ENCODE measurements at regions not wholly inside any gene's neighbourhood (a gene's known extent, or its start where the extent isn't known, plus 50 kb on each side); places are given as distances from the start of the nearest gene placed in this dataset.
"Not testable (repeated sequence)": the region's sequence is repeated elsewhere in the genome, so short reads cannot be mapped to it uniquely, and the experiment has no call there.

DNA sequence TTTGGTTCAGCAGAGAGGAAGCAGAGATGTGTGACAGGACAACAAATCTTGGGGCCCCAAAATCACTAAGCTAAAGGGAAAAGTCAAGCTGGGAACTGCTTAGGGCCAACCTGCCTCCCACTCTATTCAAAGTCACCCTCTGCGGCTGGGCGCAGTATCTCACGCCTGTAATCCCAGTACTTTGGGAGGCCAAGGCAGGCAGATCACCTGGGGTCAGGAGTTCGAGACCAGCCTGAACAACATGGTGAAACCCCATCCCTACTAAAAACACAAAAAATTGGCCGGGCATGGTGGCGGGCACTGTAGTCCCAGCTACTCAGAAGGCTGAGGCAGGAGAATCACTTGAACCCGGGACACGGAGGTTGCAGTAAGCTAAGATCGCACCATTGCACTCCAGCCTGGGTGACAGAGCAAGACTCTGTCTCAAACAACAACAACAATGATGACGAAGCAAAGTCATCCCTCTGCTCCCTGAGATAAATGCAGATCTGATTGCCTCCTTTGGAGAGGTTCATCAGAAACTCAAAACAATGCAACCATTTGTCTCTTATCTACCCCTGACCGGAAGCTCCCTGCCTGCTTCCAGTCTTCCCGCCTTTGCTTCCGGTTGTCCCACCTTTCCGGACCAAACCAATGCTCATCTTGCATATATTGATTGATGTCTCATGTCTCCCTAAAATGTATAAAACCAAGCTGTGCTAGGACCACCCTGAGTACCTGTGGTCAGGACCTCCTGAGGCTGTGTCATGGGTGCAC is 136.4 kb upstream of the AFDN start:
- DNase-seq: not testable (repeated sequence)

DNA sequence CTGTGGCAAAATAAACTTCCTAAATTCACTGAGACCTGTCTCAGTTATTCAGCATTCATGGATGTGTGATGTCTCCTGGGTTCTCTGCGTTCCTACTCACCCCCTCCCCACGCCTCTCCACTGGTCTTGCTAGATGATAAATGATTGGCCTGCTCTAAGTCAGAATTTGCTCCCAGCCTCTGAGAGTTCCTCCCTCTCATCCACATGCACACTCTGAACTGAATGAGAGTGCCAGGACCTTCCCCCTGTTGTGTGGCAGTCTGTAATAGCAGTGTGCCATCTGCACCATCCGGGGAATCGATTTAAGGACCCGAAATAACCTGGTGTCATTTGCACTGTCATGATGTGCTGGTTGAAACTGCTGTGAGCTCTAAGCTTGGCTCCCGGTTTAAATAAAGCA is 135.8 kb upstream of the AFDN start:
- no peak for DNase-seq

DNA sequence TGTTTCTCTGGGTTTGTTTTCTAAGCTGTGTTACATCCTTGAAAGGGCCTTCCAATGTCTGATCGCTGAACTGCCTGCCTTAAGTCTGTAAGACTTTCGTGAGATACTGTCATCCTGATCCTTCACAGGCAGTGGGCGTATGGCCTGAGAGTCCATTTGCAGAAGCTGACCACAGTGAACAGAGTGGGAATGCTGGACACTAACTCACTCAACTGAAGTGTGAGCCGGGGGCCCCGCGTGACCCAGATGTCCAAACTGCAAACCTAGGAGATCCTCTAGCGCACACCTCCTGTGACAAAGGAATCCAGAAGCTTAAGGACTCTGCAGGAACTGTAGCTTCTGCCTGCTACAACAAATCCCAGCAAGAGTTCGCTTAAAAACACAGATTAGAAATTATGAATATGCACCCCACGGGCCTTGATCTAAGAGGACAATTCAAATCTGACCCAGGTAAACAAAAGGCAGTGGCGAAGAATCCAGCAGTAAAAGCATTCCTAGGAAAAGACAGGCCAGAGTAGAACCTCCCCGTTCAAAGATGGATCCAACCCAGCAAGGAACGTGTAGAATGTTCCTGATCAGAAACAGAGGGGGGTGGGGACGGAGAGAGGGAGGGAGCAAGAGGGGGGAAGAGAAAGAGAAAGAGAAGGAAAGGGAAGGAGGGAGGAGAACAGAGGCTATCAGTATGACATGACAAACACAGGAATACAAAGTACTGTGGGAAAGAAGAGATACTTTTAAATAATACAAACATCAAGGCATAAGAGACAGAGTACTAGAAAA is 135.0 kb upstream of the AFDN start:
- DNase-seq: no peak

DNA sequence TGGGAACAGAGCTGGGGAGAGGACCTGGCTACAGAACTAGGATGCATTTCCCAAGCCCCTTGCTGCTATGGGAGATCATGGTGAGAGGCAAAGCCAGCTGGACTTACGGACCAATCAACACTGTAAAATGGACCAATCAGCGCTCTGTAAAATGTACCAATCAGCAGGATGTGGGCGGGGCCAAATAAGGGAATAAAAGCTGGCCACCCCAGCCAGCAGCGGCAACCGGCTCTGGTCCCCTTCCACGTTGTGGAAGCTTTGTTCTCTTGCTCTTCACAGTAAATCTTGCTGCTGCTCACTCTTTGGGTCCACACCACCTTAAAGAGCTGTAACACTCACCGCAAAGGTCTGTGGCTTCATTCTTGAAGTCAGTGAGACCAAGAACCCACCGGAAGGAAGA is 133.2 kb upstream of the AFDN start:
- not testable (repeated sequence) for DNase-seq

DNA sequence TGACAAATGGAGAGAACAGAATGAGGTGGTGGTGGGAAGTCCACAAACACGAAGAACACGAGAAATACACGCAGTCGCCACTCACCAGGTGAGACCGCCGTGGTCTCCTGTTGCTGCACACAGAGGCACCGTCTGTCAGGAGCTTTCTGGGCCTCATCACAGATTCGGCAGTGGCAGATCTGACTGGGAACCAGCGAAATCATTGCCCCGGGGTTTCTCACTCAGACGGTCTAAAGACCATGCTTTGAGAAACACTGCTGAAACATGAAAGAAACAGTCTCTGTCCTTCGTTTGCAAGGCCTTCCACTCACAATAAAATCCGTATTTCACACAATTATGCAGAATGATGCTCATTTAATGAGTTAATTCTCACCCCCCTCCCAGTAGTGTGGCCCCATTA is 130.9 kb upstream of the AFDN start:
- no peak for DNase-seq

DNA sequence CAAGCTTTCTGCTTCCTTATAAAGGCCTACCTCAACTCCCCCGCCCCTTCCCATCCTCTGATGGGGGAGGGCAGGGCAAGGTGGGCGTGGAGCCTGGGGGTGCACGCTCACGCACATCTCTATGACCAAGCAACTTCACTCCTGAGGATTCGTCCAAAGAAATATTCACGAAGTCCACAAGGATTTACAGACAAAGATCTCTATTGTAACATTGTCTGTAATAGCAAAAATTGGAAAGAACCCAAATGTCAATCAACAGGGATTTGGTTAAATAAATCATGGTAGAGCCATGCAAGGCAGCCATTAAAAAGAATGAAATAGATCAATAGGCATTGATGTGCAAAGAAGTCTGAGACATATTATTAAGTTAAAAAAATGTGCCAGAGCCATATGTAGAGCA is 130.4 kb upstream of the AFDN start:
- DNase-seq: no peak

DNA sequence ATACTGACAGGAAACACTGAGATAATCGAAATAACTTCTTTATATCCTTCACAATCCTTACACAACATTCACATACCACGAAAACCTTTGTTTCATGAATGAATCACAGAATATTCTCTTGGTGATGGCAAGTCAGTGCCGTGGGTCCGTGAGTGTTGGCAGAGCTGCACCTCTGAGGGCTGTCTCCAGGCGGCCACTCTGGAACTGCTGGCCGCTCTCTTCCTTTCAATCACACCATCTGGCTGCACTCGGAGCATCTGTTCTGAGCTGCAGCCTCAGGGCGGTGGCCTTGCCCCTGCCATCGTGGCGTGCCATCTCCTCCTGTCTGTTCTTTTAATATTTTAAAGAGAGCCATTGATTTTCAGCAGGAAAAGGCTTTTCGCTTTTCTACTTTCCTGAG is 129.4 kb upstream of the AFDN start:
- no peak for DNase-seq

DNA sequence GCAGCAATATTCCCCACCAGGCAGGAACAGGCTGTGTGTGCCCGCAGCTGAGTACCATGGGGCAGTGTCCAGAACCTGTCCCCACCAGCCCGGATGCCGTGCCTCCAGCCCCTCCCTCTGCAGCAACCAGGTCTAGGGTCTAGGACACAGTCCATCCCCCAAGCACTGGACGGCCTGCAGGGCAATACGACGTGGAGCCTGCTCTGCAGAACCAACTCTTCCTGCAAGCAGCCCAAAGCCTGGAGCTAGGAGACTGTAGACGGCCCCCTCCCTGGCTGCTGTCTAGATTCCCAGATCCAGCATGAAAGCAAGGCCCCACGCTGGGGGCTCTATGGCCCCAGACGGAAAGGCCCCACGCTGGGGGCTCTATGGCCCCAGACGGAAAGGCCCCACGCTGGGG is 128.2 kb upstream of the AFDN start:
- DNase-seq: no peak

DNA sequence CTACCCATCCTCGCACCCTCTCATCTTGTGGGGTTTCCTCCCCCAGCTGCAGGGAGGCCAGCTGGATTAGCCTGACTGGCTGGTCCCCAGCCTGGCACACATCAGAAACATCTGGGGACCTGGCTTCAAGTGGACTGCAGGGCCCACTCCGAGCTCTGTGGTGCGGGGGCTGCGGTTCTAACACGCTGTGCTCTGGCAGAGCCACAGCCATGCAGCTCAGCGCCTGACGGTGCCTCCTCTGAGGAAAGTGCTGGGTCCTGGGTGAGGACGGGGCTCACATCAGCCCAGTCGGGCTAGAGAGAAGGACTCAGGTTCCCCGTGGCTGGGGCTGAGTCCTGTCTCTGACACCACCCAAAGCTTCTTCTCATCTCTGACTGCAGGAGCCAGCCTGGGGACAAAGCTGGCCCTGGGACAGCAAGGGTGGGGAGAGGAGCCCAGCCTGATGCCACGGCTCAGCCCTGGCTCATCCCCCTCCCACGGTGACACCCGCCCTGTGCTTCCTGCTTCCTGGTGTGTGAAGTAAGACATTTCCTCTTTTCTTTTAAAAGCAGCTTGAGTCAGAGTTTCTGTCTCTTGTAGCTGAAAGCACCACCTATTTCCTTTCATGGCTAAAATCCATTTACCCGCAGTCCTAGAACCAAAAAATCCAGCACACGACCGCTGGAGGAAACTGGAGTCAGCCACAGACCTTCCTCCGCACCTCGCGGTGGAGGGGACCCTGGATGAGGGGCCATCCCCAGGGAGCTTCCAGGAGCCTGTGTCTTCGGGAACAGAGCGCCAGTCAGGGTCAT is 127.4 kb upstream of the AFDN start:
- no peak for DNase-seq

DNA sequence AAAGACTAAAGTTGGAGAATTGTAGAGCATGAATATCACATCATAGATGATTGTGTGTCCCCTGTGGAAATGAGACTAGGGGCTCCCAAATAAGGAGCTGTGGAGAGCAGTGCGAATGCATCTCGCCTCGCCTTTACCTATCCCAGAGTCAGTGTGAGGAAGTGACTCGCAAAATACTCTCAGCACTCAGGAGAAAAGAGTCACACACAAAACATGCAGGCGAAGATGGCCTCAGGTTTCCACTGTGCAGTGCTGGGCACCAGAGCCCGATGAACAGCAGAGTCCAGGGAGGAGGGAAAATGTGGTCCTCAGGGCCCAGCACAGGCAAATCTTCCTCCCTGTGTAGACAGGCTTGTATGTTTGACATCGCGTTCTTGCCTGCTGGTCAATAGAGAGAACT is 126.5 kb upstream of the AFDN start:
- no peak for DNase-seq

DNA sequence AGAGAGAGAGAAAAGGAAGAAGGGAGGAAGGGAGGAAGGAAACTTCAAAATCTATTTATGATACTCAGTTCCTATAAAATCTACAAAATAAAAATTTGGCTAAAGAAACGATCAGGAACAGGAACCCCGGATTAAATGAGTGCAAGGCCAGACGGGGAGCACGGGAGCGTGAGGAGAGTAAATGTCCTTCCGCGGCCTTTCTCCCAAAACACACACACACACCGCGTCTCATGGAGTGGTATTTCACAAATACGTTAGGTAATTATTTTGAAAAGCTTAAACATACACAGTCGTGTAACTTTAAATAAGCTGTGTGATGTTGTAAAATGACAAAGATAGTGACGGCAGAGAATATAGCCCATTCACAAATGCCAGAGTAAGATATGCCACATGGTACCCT is 125.7 kb upstream of the AFDN start:
- no peak for DNase-seq

DNA sequence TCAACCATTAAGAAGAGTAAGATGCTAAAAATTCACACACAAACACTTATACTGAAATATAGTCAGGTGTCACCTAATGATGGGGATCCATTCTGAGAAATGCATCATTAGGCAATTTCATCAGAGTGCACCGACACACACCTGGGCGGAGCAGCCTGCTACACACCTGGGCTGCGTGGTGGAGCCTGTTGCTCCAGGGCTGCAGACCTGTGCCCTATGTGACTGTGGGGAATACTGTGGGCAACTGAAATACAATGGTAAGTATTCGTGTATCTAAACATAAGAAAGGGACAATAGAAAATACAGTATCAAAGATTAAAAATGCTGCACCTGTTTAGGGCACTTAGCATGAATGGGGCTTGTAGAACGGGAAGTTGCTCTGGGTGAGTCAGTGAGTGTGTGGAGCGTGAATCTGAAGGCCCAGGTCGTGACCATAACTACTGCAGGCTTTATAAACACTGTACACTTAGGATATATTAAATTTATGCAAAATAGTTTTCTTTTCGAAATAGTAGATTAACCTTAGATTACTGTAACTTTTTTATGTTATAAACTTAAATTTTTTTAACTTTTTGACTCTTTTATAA is 124.4 kb upstream of the AFDN start:
- DNase-seq: no peak

DNA sequence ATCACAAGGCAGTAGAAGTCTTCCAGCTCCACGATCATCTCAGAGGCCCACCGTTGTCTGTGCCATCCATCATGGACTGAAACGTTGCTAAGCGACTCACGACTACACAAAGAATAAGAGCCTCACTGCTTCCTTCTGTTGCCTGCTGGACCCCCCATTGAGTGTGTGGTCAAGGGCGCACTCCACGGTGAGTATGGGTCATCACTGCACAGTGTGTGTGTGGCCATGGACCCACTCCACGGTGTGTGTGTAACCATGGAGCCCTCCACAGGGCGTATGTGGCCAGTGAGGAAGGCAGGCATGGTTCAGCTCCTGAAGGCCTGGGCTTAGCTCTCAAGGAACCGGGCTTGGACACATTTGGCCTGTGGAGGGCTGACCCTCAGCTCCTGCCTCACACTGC is 123.4 kb upstream of the AFDN start:
- no peak for DNase-seq

DNA sequence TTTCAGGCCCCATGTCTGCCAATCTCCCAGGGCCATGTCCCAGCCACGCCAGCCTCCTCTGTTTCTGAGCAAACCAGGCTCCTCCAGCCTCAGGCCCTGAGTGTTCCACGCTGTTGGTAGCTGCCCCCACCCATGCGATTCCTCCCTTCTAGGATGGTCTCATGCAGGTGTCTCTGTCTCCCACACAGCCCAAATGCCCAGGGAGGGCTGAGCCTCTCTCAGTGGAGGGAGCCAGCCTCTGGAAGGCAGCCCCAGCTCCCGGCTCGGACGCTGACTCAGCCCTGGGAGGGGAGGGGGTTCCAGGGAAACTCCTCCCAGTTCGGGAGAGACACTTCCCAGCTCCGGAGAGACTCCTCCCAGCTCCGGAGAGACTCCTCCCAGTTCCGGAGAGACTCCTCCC is 122.9 kb upstream of the AFDN start:
- DNase-seq: no peak

DNA sequence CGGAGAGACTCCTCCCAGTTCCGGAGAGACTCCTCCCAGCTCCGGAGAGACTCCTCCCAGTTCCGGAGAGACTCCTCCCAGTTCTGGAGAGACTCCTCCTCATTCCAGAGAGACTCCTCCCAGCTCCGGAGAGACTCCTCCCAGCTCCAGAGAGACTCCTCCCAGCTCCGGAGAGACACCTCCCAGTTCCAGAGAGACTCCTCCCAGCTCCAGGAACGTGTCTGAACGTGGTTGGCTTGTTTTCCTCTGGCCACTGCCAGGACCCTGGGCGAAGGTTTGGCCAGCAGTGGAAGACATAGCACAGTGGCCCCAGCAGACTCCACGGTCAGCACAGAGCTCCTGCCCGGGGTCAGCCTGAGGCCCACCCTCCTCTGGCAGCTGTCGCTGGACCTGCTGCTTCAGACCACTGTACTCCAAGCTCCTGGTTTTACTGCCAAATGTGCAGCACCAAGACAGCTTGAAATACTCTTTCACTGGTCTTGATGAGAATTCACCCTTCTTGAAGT is 122.3 kb upstream of the AFDN start:
- DNase-seq: no peak

DNA sequence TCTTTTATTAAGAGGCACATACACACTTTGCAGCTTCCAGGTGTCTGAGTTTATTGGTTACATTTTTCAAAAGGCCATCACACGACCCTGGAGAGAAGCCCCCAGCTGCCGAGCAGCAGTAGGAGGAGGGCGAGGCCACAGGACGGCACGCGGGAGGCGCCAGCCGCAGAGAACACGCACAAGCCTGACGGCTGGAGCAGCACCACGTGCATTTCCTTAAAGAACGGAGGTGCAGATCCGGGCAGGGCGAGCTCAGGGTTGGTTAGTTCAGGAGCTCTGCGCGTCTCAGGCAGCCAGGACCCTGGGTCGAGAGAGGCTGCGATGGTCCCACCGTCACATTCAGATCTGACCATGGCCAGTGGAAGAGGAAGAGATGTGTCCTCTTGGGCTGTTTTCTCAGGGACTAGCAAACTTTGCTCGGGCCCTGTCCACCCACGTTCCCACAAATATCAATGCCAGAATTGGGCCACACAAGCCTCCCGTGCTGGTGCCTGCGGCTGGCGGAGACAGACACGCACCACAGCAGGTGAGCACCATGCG is 121.4 kb upstream of the AFDN start:
- no peak for DNase-seq

DNA sequence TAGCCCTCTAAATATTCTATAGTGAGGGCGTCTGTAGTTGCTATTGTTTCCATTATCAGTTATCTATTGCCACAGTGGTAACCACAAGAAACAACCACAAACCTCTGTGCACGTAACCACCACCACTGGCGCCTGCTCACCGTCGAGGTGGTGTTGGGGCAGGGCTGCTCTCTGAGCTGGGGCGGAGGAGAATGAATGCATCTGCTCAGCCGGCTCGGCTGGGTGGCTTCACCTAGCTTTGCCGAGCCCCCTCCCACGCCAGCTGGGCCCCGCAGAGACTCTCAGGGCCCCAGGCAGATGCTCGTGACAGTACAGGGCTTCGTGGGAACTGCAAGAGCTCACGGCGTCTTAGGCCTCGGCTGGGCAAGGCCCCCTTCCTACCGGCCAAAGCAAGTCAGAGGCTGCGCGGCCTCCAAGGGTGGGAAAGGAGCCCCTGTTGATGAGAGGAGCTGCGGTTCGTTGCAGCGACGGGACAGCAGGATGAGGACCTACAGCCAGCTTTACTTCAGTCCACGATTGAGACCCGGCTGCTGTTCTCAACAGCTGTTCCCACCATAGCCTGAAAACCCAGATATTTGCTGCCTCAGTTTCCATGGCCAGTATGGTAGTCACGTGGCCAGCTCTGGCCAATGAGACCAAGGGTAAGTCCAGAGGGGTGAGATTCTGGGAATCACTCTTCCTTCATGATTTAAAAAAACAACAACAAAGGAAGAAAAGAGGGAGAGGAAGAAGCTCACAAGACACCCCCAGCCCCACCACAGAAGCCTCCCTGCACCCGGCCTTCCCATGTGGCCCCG is 120.2 kb upstream of the AFDN start:
- DNase-seq: no peak

DNA sequence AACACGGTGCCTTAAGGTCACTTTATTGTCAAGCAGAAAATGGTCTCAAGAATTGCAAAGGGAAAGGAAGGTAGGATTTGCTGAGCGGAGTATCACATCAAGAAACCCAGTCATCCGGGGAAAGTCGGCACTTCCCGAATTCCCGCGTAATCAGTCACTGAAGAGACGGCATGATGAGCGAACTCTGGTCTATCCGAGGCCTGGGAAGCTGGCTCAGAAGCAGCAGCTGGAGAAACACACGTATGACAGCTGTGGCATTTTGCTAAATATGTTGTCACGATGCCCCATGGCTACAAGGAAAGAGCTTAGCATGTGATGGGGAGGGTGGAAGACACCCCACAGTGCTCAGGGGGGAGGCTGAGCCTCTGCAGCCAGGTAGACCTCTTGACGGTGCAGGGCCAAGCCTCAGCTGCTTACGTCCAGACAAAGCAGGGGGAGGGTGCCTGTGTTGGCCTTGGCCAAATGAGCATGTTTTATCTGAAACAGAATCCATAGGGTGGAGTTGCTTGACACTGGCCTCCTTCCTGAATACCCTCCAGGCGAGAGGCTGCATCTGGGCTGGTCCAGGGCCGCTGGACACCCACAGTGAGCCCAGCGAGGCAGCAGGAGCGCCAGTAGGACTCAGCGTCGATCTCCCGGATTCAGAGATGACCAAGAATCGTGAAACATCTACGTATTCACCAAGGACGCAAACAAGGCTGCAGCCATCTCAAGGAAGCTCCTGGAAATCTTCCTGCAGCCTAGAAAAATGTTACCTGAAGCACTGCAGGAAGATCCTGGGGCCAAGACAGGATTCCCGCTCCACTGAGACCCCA is 118.8 kb upstream of the AFDN start:
- DNase-seq: no peak

DNA sequence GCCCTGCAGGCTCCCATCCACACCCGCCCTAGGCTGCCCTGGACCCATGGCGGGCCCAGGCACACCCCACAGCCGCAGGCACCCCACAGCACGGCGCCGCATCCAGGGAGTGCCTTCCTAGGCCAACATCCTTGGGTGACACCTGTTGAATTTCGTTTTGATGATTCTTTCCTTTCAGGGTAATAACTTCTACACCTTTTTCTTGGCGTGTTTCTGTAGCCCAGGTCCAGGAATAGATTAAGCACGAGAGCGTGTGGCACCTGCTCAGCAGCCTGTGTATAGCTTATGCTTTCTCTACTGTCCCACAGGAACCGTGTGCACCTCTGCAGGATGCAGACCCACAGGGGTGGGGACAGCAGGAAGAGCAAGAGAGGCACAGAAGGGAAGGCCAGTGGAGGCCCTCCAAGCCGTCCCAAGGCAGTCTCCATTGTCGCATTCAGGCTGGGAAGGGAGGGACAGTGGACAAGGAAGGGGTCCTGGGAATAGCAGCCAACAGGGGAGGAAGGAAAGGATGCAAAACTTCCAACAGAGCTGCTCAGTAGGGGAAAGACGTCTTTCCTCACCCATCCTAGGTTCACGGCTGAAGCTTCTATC is 118.1 kb upstream of the AFDN start:
- DNase-seq: no peak

DNA sequence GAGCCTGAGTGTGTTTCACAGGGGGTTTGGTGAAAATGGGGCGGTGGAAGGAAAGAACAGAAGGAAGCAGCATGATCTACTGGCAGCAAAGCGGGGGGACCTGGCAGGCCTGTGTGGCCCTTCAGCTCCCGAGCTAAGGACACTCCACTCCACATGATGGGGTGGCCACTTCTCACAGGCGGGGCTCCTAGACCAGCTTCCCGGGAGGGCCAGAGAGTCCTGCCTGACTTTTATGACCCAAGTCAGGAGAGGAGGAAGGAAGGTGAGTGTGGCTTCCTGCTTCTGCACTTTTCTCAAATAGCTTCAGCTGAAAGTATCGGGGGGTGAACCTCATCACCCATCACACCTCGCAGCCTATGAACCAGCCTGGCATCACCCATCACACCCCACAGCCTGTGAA is 117.5 kb upstream of the AFDN start:
- DNase-seq: no peak

All from right kidney (tissue), 1 donor.